GM19452 (cell line): ENCODE measurements at regions not wholly inside any gene's neighbourhood (a gene's known extent, or its start where the extent isn't known, plus 50 kb on each side); places are given as distances from the start of the nearest gene placed in this dataset.

ENCODE experiments used
- ATAC-seq: cut with Tn5 transposase; IDR thresholded peaks from one replicate; pipeline ENCODE4 v1.9.1; 2021; ENCODE audit not compliant: unreplicated experiment

DNA sequence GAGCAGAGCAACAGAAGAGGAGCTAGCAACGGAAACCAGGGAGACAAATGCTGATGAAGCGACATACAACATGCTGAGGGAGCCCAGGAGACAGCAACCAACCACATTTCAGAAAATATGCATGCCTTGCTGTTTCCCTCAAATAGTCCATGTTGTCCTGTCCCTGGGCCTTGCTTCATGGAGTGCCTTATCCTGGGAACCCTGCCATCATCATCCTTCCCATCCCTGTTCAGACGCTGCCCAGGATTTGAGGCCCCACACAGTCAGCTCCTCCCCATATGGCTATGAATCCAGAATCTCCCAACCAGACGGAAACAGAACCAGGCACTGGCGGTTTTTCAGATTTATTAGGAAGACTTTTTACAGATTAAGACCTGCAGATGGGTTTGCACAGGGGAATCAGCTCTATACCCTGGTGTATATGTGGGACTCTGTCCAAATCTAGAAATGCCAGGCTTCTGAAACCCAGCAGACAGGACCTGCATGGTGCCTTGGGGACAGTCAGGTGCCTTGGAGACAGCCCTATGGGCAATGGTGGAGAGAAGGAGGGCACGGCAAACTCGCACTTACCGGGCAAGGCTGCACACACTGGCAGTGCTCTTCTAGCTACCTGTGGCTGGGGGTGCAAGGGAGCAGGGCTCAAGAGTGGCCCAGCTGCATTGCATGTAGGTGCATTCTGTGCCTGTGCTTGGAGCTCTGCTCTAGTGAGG, 199.7 kb upstream of the MAMLD1 start:
- no peak for ATAC-seq

DNA sequence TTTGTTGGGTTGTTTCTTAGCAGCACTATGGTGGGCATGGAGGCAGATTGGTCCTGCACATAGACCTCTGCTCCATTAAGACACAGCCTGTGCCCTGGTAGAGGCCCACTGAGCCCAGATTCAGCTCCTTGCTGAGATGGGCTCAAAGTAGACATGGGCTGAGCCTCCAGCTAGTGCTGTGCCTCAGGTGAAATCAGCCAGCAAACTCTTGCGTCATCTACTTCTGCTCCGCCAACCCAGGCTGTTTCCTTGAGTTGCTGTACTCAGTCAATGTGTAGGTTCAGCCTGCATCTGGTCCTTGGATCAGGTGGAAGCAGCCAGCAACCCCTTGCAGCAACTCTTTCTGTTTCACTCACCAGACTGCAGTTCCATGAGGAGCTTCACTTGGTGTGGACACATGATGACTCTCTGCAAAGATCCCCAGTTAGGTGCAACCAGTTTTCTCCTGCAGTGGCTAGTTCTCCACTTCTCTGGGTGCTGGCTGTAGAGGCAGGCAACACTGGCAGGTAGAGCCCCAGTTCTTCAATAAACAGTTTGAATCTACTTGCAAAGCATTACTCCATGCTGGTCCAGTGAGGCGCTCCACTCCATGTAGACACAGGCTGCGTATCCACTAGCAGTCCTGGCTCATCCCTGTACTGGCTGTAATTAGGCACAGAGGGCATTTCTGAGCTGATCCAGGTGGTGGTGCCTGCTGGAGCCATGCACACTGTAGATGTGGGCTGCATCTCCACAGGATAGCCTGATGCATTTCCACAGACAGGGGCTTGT, 199.0 kb upstream of the MAMLD1 start:
- ATAC-seq, result no peak

- ATAC-seq, result no peak
Measured at GRCh38 chrX:150164971-150165600, 198.0 kb upstream of the MAMLD1 start.

DNA sequence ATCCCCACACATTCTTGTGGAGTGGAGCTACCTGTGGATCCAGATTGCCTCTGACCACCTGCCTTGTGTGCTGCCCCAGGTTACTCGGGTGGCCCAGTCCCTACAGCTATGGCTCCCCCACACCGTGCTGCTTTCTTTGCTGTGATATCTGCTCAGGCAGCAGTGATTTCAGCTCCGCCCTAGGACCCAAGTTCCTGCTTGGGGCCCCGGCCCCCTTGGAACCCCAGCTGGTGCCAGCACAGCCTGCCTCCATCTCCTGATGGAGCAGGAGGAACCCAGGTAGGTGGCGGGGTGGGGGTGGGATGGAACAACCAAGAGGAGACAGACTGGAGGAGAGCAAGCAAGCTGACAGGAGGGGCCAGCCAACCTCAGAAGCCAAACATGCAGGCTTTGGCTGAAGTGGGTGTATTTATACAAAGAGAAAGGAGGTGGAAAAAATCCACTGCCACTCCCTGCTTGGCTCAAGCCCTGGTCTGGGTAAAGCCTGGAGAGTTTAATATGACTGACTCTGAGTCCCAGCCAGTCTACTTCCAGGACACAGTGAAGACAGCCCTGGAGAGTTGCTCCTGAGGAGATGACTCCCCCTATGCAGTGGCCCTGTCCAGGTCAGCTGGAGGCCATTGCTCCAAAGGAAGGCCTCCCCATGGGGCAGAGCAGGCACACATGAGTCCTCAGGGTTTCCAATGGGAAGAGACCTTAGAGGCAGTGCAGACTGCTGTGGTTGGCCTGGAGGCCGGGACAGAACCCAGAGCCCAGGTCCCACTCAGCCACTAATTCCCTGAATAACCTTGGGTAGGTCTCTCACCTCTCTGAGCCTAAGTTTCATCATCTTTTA, 197.1 kb upstream of the MAMLD1 start:
- no peak for ATAC-seq

DNA sequence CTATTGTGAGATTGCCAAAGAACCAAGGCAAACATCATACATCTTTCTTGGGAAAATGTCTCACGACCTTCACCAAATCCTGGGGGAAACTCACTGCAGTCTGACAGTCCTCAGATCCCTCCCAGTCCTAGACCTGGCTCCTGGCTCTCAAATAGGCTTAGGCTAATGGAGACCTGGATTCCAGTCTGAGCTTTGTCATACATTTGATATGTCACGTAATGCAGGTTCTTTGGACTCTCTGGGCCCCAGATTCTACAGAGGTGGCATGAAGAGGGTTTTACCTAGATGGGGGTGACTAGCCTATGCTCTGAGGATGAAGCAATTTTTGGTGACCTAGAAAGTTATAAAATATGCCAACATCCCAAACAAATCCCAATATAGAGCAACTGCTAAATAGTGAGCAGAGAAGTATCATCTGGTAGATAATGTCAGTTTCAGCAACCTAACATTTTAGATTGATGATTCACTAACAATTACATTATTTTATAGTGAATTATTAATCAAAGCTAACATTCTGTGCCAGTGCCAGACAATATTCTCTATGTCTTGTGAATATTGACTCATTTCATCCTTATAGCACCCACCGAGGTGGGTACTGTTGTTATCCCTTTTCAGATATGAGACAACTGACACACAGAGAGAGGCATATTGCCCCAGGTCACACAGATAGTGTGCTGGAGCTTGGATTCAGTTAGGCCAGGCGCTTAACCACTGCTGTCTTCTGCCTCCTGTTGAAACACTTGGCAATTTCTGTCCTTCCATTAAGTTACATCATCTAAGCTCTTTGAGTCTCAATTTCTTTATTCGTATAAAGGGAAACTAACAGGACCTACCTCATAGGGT, 195.4 kb upstream of the MAMLD1 start:
- ATAC-seq, result no peak

DNA sequence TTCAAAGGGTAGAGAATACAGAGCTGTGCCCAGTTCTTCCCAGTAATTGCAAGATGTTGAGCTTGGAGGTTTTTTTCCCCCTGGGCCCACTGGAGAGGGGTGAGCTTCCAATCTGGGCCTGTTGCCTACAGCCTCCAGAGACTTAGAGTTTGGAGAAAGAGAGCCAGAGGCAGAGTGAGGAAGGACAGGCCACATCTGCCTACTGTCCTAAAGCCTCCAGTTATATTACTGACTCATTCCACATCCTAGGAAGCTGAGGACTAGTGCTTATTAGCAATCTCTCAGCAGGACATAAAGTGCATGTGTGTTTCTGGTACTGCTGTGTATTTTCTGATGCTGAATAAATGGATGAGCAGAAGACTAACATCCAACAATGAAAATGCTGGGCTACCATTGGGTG, 181.0 kb upstream of the MAMLD1 start:
- no peak for ATAC-seq

GRCh38 chrX:150184491-150184890, 178.6 kb upstream of the MAMLD1 start:
- ATAC-seq, result no peak

DNA sequence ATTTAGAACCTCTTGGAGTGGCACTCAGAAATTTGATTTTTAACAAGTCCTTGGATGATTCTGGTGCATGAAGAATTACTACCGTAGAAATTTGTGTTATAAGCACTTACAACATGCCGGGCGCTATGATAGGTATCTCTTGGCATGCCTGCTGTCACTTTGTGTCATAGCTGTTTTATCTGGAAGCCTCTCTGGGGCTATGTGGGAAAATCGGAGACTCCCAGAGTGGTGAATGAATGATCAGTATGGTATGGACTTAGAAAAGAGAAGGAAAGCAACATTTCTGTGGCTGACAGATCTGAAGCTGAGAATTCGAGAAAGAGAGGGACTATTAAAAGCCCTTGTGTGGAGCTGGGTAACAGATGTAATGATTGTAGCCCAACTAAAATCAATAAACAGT, 177.4 kb upstream of the MAMLD1 start:
- no peak for ATAC-seq

- no peak for ATAC-seq
Measured at GRCh38 chrX:150192816-150193215, 170.3 kb upstream of the MAMLD1 start.

DNA sequence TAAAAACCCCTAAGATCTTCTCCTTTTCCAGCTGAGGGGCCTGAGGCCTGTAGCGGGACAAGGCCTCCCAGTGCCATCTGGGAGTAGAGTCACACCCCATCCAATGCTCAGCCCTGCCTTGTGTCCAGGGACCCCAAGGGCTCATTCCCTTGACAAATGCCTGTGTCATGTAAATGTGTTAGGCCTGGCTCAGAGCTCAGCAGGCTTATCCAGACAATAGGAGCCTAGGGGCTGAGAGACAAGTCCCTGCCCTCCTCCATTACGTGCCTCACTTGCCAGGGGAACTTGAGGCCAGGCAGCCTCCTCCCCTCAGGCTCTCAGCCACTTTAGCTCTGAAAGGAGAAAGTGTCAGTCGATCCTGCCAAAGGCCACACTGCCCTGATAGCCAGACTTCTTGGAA, 166.8 kb upstream of the MAMLD1 start:
- no peak for ATAC-seq

- ATAC-seq, result no peak
Measured at GRCh38 chrX:150197388-150197787, 165.7 kb upstream of the MAMLD1 start.

- ATAC-seq, result no peak
Measured at GRCh38 chrX:150198776-150199175, 164.3 kb upstream of the MAMLD1 start.

GRCh38 chrX:150199181-150199580, 163.9 kb upstream of the MAMLD1 start:
- ATAC-seq, result no peak

DNA sequence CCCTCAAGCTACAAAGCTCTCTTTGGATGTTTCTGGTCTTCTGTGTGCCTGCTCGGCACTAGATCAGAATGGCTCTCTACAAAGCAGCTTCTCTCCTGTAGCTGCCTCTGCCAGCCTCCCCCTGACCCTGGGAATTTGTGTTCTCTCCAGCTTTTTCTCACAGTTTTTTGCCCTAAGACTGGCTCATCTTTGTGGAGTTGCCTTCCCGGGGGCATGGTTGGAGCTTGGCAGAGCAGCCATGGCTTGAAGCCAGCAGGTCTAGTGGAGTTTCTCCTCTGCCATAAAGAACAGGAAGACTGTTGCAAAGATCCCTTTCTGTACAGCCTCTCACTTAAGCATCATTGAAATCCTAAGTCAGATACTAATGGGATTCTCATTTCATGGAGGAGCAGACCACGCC, 163.3 kb upstream of the MAMLD1 start:
- ATAC-seq, result no peak

GRCh38 chrX:150200361-150200760, 162.8 kb upstream of the MAMLD1 start:
- ATAC-seq, result no peak

GRCh38 chrX:150200820-150201287, 162.3 kb upstream of the MAMLD1 start:
- peak; percentile 98 for ATAC-seq

GRCh38 chrX:150201391-150201790, 161.7 kb upstream of the MAMLD1 start:
- ATAC-seq, result no peak

DNA sequence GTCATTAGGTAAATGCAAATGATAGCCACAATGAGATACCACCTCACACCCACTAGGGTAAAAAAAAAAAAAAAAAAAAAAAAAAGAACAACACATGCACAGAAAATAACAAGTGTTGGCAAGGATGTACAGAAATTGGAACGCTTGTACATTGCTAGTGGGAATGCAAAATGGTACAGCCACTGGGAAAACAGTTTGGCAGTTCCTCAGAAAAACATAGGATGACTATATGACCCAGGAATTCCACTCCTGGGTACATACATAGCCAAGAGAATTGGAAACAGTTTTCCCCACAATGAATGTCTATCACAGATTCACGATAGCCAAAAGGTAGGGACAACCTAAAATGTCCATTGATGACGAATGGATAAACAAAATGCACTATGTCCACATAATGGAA, 161.3 kb upstream of the MAMLD1 start:
- no peak for ATAC-seq

DNA sequence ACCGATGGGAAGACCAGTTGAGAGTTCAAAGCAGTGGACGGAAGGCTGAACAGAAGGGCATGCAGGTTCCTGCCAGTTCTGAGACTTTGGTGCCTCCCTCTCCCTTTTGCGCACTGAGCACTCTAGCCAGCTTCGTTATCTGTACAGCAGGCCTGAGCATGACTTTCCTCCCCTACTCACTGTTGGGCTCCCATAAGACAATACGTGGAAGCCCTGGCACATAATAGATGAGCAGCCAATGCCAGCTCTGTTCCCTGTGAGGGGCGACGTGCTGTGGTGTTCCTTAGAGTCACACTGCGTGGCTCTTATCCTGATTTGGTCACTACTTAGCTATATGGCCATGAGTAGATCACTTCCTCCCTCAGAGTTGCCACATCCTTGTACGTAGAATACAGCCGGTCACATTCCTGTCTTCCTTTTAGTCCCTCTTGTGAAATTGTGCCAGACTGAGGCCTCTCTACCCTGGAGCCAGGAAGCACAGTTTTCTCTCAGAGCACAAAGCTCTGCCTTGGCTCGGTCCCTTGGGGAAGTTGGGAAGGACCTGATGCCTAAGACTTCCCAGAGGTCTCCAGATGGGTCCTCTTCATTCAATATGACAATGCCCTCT, 160.4 kb upstream of the MAMLD1 start:
- ATAC-seq, result no peak

- no peak for ATAC-seq
Measured at GRCh38 chrX:150203248-150203645, 159.9 kb upstream of the MAMLD1 start.
